ENCODE measurements at regions not wholly inside any gene's neighbourhood (a gene's known extent, or its start where the extent isn't known, plus 50 kb on each side); places are given as distances from the start of the nearest gene placed in this dataset.

DNA sequence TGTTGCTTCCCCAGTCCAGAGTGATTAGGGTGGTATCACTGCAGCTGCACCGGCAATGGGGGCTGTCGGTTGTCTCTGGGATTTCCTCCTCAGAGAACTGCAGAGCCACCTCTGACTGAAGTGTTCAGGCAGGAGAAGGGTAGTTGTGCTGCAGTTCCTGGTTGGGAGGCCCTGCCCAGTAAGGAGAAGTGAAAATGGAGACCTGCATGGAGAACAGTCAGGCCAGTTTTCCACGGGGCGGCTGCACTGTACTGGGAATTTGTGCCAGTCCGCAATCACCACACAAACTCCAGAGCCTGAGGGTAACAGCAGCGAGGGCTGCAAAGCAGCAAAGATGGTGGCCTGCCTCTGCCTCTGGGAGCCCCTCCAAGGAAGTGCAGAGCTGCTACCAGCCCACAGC, 58.1 kb upstream of the CCDC190 start:
- DNase-seq (ENCODE audit: low spot score), result peak; percentile 5

- DNase-seq (ENCODE audit: low spot score), result no peak
Measured at GRCh38 chr1:162918151-162918754, 57.3 kb upstream of the CCDC190 start.

- DNase-seq (ENCODE audit: low spot score), result no peak
Measured at GRCh38 chr1:162916821-162917613, 56.0 kb upstream of the CCDC190 start.

DNA sequence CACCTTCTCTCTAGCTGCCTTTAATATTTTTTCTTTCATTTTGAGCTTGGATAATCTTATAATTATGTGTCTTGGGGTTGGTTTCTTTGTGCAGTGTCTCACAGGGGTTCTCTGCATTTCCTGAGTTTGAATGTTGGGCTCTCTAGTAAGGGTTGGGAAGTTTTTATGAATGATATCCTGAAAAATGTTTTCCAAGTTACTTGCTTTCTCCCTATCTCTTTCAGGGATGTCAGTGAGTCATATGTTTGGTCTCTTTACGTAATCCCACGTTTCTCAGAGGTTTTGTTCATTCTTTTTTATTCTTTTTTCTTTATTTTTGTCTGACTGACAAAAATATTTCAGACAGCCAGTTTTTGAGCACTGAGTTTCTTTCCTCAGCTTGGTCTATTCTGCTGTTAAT, 55.4 kb upstream of the CCDC190 start:
- no peak for DNase-seq (ENCODE audit: low spot score)

- no peak for DNase-seq (ENCODE audit: low spot score)
Measured at GRCh38 chr1:162914601-162915000, 53.6 kb upstream of the CCDC190 start.

- DNase-seq (ENCODE audit: low spot score), result no peak
Measured at GRCh38 chr1:162913345-162913744, 52.4 kb upstream of the CCDC190 start.

GRCh38 chr1:162912061-162912667, 51.2 kb upstream of the CCDC190 start:
- DNase-seq (ENCODE audit: low spot score), result no peak
